D721Med (cell line): ENCODE measurements at regions not wholly inside any gene's neighbourhood (a gene's known extent, or its start where the extent isn't known, plus 50 kb on each side); places are given as distances from the start of the nearest gene placed in this dataset.

ENCODE experiments used
- DNase-seq: peaks from one replicate; pipeline ENCODE4 v3.0.0; 2011; ENCODE audit warnings: low spot score; ENCODE audit not compliant: insufficient read length
- FAIRE-seq: peaks from 2 replicates; lab custom pipeline; 2011; peaks lifted over from hg19 to GRCh38; lab: Jason Lieb, UNC
- CTCF ChIP-seq: IDR thresholded peaks from 2 replicates; pipeline ENCODE4 v1.5.1; 2012; ENCODE audit warnings: mild to moderate bottlenecking, control low read depth; ENCODE audit not compliant: insufficient read depth; ENCODE audit errors: missing control alignments

DNA sequence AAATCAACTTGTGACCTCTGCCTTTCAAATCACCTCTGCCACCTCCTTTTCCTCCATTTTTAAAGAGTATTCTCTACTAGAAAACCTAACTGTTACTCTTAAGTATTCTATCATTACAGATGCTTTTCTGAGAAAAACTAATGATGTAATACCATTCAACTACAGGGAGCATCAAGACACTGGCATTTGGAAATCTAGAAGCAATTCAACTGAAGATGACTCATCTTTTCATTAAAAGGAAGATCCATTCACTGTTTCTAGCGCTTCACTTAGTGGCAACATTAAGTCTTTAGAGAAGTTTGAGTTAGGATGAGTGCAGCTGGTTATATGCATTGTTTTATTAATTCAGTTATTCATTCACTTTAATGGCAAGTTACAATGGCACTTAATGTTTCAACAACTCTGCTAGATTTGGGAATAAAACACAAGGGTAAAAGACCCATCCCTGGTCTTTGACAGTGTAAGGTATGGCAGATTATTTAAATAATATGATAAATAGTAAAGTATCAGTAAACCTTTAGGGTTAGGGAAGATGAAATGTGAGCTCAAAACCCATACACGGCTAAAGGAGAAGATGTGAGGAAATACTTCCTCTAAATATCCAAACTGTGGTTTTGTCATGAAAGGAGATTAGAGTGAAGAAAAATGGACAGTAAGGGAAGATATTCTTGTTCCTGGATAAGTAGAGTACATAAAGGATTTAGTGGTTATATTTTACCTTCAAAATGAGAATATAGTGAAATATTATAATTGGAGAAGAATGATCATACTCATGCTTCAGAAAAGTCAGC lies 61.7 kb downstream of the KCNJ2 start:
- DNase-seq (no peak), FAIRE-seq (no peak)
- no peak for TF ChIP-seq CTCF

DNA sequence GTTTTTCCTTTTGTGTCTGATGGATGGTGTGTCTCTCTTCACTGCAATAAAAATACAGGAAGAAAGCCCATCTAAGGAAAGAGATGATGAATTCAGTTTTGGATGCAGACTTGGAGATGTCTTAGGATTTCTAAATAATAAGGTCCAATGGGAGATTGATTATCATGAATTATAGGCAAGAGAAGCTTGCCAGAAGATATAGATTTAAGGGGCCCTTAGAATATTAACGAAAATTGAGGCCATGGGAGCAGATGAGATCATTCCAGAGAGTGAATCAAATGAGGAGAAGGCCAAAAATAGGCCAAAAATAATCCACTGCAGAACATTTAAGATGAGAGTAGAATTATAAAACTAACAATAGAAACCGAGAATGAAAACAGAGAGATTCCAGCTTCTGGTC lies 63.1 kb downstream of the KCNJ2 start:
- TF ChIP-seq CTCF: no peak
- no peak for FAIRE-seq
- DNase-seq: no peak

DNA sequence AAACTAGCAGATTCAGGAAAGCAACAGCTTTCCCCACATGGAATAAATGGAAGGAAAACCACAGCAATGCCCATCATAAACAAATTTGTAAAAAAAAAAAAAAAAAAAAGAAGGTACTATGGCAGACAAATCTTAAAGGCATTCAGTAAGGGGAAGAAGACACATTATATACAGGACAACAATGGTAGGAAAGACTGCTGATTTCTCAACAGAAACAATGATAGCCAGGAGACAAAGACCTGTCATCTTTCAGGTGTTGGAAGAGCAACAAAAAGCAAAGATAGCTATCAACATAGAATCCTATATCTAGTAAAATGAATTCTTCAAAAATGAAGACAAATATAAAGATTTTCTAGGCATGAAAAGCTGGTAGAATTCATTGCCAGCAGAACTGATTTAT lies 65.9 kb downstream of the KCNJ2 start:
- no peak for FAIRE-seq
- TF ChIP-seq CTCF: no peak

DNA sequence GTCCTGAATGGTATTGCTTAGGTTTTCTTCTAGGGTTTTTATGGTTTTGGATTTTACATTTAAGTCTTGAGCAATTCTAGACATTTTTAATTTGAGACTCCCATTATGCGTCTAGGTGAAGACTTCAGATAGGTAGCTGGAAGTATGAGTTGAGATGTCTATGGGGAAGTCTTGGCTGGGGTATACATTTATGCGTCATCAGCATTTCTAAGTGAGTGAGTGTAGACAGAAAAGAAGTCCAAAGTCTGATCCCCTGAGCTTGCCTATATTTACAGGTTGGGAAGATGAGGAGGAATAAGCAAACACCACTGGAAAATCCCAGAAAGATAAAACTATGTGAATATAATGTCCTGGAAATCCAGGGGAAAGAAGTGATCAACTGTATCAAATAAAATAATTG lies 68.9 kb downstream of the KCNJ2 start:
- FAIRE-seq: no peak
- no peak for TF ChIP-seq CTCF
- DNase-seq: no peak

More for the DNA sequence above, 65.9 kb downstream of the KCNJ2 start:
- no peak for DNase-seq

DNA sequence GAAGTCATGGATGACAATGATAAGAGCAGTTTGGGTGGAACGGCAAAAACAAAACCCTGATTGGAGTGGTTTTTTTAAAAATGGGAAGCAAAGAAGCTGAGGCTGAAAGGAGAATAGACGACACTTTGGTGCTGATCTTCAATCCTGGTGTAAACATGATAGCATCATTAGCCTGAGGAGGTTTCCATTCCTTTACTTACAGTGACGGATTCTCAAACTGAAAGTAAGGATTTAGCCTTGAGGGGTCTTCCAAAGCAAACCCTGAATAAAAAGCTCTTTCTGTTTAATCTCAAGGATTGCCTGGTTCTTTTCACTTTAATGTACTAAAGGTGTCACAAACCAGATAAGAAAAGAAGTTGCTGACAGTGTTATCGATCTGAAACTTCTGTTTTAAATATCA lies 69.3 kb downstream of the KCNJ2 start:
- FAIRE-seq: no peak
- DNase-seq: no peak
- TF ChIP-seq CTCF: no peak

DNA sequence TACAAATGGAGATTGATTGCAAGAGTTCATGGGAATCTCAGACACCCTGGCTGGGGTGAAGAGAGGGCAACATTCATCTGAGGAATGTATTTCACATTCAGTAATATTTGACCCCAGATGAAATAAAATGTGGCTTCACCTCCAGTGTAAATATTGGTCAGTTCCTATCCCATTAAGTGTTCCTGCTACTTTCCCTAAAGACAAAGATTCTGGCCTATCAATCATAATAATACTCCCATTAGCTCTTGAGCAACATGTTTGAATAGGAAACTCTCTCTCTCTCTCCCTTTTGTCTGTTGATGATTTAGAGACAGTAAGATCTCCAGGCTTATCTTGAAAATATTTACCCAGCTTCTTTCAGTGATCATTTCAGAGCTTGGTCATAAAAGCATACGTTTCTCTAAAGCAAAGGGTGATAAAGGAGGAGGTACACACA lies 70.1 kb downstream of the KCNJ2 start:
- DNase-seq: no peak
- no peak for TF ChIP-seq CTCF

DNA sequence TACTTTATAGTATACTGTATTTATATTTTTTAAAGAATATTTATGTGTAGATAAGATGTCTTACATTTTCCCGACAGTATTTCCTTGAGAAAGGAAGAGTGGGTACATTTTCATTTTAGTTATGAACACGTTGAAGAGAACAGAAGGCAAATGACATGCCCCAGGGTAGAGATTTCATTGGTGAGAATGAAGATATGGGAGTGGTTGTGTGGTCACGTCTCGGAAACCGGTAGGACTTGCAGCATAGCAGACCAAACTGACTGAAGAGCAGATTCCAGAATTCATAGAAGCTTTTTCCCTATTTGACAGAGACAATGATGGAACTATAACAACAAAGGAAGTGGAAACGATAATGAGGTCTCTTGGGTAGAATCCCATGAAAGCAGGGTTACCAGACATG lies 71.7 kb downstream of the KCNJ2 start:
- no peak for FAIRE-seq
- no peak for DNase-seq
- no peak for TF ChIP-seq CTCF

More for the DNA sequence above, 70.1 kb downstream of the KCNJ2 start:
- no peak for FAIRE-seq
